Mesenchymal stem cell (in vitro differentiated cells and primary cell): ENCODE measurements at regions not wholly inside any gene's neighbourhood (a gene's known extent, or its start where the extent isn't known, plus 50 kb on each side); places are given as distances from the start of the nearest gene placed in this dataset.

Experiments used
- DNase-seq: peaks from one replicate; pipeline ENCODE4 v3.0.0-alpha.2; 2013
- H2AFZ ChIP-seq: one replicate; pipeline ENCODE4 v1.6.1; 2013; ENCODE audit warnings: low read depth, mild to moderate bottlenecking, control low read depth, inconsistent platforms, low read length, moderate library complexity
- H2AK5ac ChIP-seq: 2 replicates; pipeline ENCODE4 v1.6.1; 2013; ENCODE audit warnings: low read length, moderate library complexity, mild to moderate bottlenecking, inconsistent platforms; ENCODE audit not compliant: severe bottlenecking
- H2BK120ac ChIP-seq: one replicate; pipeline ENCODE4 v1.6.1; 2013; ENCODE audit warnings: low read depth, mild to moderate bottlenecking, inconsistent platforms, low read length, moderate library complexity
- H2BK12ac ChIP-seq, 2 experiments: one replicate each; pipeline ENCODE4 v1.6.1; 2013; ENCODE audit warnings: inconsistent platforms in 2 of 2, low read length in 2 of 2, mild to moderate bottlenecking in 2 of 2, moderate library complexity in 2 of 2, control low read depth in 1 of 2
- H2BK15ac ChIP-seq: one replicate; pipeline ENCODE4 v1.6.1; 2013; ENCODE audit warnings: mild to moderate bottlenecking, low read depth, inconsistent platforms; ENCODE audit not compliant: poor library complexity, severe bottlenecking
- H2BK5ac ChIP-seq: 2 replicates; pipeline ENCODE4 v1.6.1; 2013; ENCODE audit warnings: low read depth, mild to moderate bottlenecking, low read length, control low read depth, inconsistent platforms; ENCODE audit not compliant: poor library complexity, severe bottlenecking
- H3K14ac ChIP-seq, 2 experiments: one replicate each; pipeline ENCODE4 v1.6.1; 2013; ENCODE audit warnings: inconsistent platforms in 2 of 2, low read length in 2 of 2, control low read depth in 1 of 2, mild to moderate bottlenecking in 1 of 2, moderate library complexity in 1 of 2
- H3K18ac ChIP-seq, 2 experiments: one replicate each; pipeline ENCODE4 v1.6.1; 2013; ENCODE audit warnings: inconsistent platforms in 2 of 2, low read length in 2 of 2, control low read depth in 1 of 2, low read depth in 1 of 2, mild to moderate bottlenecking in 1 of 2
- H3K23ac ChIP-seq, 2 experiments: one replicate each; pipeline ENCODE4 v1.6.1; 2013; ENCODE audit warnings: inconsistent platforms in 2 of 2, low read length in 2 of 2, mild to moderate bottlenecking in 2 of 2, moderate library complexity in 2 of 2, control low read depth in 1 of 2
- H3K27ac ChIP-seq: 2 replicates; pipeline ENCODE4 v1.5.1; 2013; ENCODE audit warnings: mild to moderate bottlenecking, moderate library complexity, low read length, control low read depth, inconsistent platforms; ENCODE audit not compliant: poor library complexity, severe bottlenecking
- H3K27me3 ChIP-seq, 2 experiments: 2 replicates each; pipeline versions ENCODE4 v1.6.1 to v1.7.0; 2013; ENCODE audit warnings: low read length in 2 of 2, mild to moderate bottlenecking in 2 of 2, moderate library complexity in 2 of 2, control low read depth in 1 of 2, inconsistent platforms in 1 of 2; ENCODE audit not compliant: control insufficient read depth in 1 of 2, insufficient read depth in 1 of 2
- H3K36me3 ChIP-seq, 2 experiments: 2 replicates each; pipeline versions ENCODE4 v1.6.1 to v1.7.0; 2013; ENCODE audit warnings: low read length in 2 of 2, control low read depth in 1 of 2, inconsistent platforms in 1 of 2, low read depth in 1 of 2, mild to moderate bottlenecking in 1 of 2; ENCODE audit not compliant: insufficient read depth in 2 of 2, control insufficient read depth in 1 of 2
- H3K4ac ChIP-seq, 2 experiments: one replicate each; pipeline ENCODE4 v1.6.1; 2013; ENCODE audit warnings: inconsistent platforms in 2 of 2, low read length in 2 of 2, mild to moderate bottlenecking in 2 of 2, moderate library complexity in 2 of 2, control low read depth in 1 of 2, low read depth in 1 of 2
- H3K4me1 ChIP-seq: 2 replicates; pipeline ENCODE4 v1.6.1; 2013; ENCODE audit warnings: low read depth, low read length, control low read depth; ENCODE audit not compliant: control insufficient read depth, insufficient read depth
- H3K4me2 ChIP-seq: 2 replicates; pipeline ENCODE4 v1.6.1; 2013; ENCODE audit warnings: low read length, mild to moderate bottlenecking, inconsistent platforms; ENCODE audit not compliant: poor library complexity, severe bottlenecking
- H3K4me3 ChIP-seq, 2 experiments: 2 replicates each; pipeline versions ENCODE4 v1.5.1 to v1.7.0; 2013; ENCODE audit warnings: low read length in 2 of 2, mild to moderate bottlenecking in 2 of 2, control low read depth in 1 of 2, low read depth in 1 of 2; ENCODE audit not compliant: insufficient read depth in 1 of 2
- H3K79me1 ChIP-seq: replicated peaks from 2 replicates; pipeline ENCODE4 v1.6.1; 2013; ENCODE audit warnings: mild to moderate bottlenecking, control low read depth, low read length, inconsistent platforms; ENCODE audit not compliant: poor library complexity, severe bottlenecking
- H3K9ac ChIP-seq: 2 replicates; pipeline ENCODE4 v1.7.0; 2013; ENCODE audit warnings: mild to moderate bottlenecking, low read length, moderate library complexity
- H3K9me3 ChIP-seq: 2 replicates; pipeline ENCODE4 v1.7.0; 2013; ENCODE audit warnings: mild to moderate bottlenecking, low read length; ENCODE audit not compliant: control insufficient read depth
- H4K8ac ChIP-seq: one replicate; pipeline ENCODE4 v1.6.1; 2013; ENCODE audit warnings: inconsistent platforms, mild to moderate bottlenecking, low read length, moderate library complexity
- H4K91ac ChIP-seq: one replicate; pipeline ENCODE4 v1.6.1; 2013; ENCODE audit warnings: mild to moderate bottlenecking, low read length, inconsistent platforms
- WGBS: methylation state at CpG from one replicate; pipeline ENCODE4 v1.1.7; 2013; ENCODE audit warnings: mixed read lengths; 5-methylcytosine and 5-hydroxymethylcytosine counted together

DNA sequence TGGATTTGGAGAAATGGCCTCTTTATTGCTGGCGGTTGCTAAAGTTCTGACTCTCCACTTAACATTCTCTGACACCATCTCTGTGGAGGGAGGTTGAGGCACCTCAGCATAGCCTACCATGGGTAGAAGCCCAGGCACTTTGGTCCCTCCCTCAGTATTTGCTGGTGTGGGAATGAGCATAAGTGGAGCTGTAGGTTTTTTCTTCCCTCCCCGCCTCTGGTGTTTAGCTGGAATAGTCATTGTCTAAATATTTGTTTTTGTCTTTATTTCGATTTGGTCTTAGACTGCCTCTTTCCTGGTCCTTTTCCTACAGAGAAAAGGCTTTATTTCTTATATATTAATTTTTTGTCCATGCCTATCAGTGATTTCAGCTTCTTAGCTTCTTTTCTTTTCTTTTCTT, 203.4 kb upstream of the AGR3 start:
- no peak overlapping the region for H2BK120ac ChIP-seq
- peaks cover 4% of the 10 kb centered on the region for H3K9me3 ChIP-seq
- H2BK5ac ChIP-seq = no peak overlapping the region
- H3K23ac ChIP-seq = no peak overlapping the region
- H4K8ac ChIP-seq = no peak overlapping the region
- H4K91ac ChIP-seq = no peak overlapping the region
- H2BK12ac ChIP-seq = peak overlapping the region in 1 of 2 experiments; percentile 6
- no peaks in the 10 kb centered on the region for H3K4me1 ChIP-seq
- H3K36me3 ChIP-seq = no peaks in the 10 kb centered on the region
- no peak for DNase-seq
- no peak overlapping the region for H3K27ac ChIP-seq
- no peak overlapping the region for H3K4me3 ChIP-seq
- H2BK15ac ChIP-seq = no peak overlapping the region
- H3K14ac ChIP-seq = no peak overlapping the region
- 100% methylated on average over 1 of the region's 3 CpGs for WGBS
- no peak overlapping the region for H2AK5ac ChIP-seq
- H3K18ac ChIP-seq = no peak overlapping the region
- H3K9ac ChIP-seq = no peak overlapping the region
- no peaks in the 10 kb centered on the region for H3K79me1 ChIP-seq
- no peak overlapping the region for H3K4me2 ChIP-seq
- no peak overlapping the region for H3K4ac ChIP-seq
- H2AFZ ChIP-seq = no peak overlapping the region
- H3K27me3 ChIP-seq = no peaks in the 10 kb centered on the region

DNA sequence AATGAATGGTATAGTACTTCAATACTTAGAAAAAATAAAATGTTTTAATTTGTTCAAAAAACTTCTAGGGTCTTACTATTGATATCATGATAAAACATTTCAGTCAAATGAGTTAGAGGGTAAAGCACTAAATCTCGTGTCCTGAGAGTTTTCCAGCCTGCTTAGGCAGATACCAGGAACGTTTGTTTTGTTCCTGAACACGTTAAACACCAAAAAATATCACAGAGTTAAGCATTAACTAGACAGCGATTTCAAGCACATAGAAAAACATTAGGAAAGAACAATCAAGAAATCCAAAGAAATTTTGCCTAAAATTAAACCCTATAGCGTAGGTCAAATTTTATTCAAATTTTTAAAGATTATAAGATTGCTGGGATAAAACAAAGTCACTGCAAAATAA, 204.6 kb upstream of the AGR3 start:
- H3K4ac ChIP-seq = no peak overlapping the region
- no peak overlapping the region for H4K8ac ChIP-seq
- H3K79me1 ChIP-seq = no peaks in the 10 kb centered on the region
- no peak overlapping the region for H3K27ac ChIP-seq
- DNase-seq = no peak
- no peak overlapping the region for H3K23ac ChIP-seq
- H3K27me3 ChIP-seq = no peaks in the 10 kb centered on the region
- no peak overlapping the region for H3K18ac ChIP-seq
- 83% methylated on average over 3 of the region's 5 CpGs for WGBS
- H2BK5ac ChIP-seq = no peak overlapping the region
- no peak overlapping the region for H2AK5ac ChIP-seq
- H3K9ac ChIP-seq = no peak overlapping the region
- H3K4me3 ChIP-seq = no peak overlapping the region
- no peak overlapping the region for H4K91ac ChIP-seq
- H3K36me3 ChIP-seq = no peaks in the 10 kb centered on the region
- no peak overlapping the region for H2BK120ac ChIP-seq
- H3K14ac ChIP-seq = no peak overlapping the region
- peaks cover 4% of the 10 kb centered on the region for H3K9me3 ChIP-seq
- no peak overlapping the region for H2AFZ ChIP-seq
- peak overlapping the region; percentile 3 for H3K4me2 ChIP-seq
- H2BK12ac ChIP-seq = no peak overlapping the region
- H3K4me1 ChIP-seq = no peaks in the 10 kb centered on the region
- H2BK15ac ChIP-seq = no peak overlapping the region

DNA sequence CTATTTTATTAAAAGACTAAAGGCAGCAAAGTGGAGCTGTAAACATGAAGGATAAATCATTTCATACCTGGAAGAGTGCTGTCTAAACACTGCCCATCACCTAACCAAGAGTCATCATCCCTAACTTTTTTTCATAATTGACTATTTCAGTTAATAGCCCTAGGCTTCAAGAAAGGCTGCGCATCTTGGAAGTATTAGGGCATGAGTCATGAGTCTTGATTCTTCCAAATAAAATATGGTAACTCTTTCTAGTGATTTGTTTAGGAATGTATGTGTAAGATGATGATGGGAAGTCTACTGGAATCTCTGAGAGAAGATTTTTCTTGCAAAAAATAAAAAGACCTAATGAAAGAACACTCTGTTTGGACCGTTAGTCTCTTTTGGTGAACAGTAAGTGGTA, 207.7 kb upstream of the AHR start:
- Histone ChIP-seq H2BK120ac (no peak overlapping the region), H2AK5ac (no peak overlapping the region), H3K27ac (no peak overlapping the region), H3K14ac (no peak overlapping the region), H3K4me3 (no peak overlapping the region), H3K18ac (no peak overlapping the region), H3K9ac (no peak overlapping the region), H3K9me3 (no peaks in the 10 kb centered on the region), H2BK12ac (no peak overlapping the region), H3K23ac (no peak overlapping the region), H2AFZ (no peak overlapping the region), H4K91ac (no peak overlapping the region), H3K4me1 (no peaks in the 10 kb centered on the region), H3K79me1 (no peaks in the 10 kb centered on the region), H3K27me3 (no peaks in the 10 kb centered on the region), H3K4me2 (no peak overlapping the region), H3K4ac (no peak overlapping the region), H2BK15ac (no peak overlapping the region), H3K36me3 (no peaks in the 10 kb centered on the region), H4K8ac (no peak overlapping the region), H2BK5ac (no peak overlapping the region)
- DNase-seq = no peak
- WGBS = 65% methylated on average over 2 of the region's 2 CpGs

DNA sequence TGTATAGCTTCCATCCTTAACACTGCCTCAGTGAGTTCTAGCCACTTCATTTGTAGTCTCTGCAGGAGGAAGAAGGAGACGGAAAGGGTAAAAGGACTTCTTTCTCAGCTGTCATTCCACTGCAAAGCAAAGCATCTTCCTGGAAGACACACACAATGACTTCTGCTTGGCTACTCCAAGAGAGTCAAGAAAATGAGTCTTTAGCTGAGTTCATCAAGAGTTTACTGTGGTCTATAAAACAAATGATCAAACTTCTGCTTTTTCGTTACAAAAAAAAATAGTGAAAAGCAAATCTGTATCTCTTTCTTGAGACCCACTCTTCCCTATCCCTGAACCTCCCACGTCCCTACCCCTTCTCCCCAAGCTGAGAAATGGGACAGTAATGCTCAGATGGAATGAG, 205.0 kb upstream of the AHR start:
- H4K8ac ChIP-seq = no peak overlapping the region
- DNase-seq = no peak
- H3K4me2 ChIP-seq = no peak overlapping the region
- H3K27ac ChIP-seq = no peak overlapping the region
- H2AK5ac ChIP-seq = no peak overlapping the region
- no peaks in the 10 kb centered on the region for H3K4me1 ChIP-seq
- H4K91ac ChIP-seq = no peak overlapping the region
- no peak overlapping the region for H3K4me3 ChIP-seq
- WGBS = no CpG with 5 or more reads among the region's 3 CpGs
- H3K4ac ChIP-seq = no peak overlapping the region
- H3K27me3 ChIP-seq = no peaks in the 10 kb centered on the region
- H2BK5ac ChIP-seq = no peak overlapping the region
- H3K79me1 ChIP-seq = no peaks in the 10 kb centered on the region
- no peak overlapping the region for H2AFZ ChIP-seq
- H2BK12ac ChIP-seq = no peak overlapping the region
- H3K9ac ChIP-seq = no peak overlapping the region
- no peak overlapping the region for H2BK120ac ChIP-seq
- no peak overlapping the region for H3K14ac ChIP-seq
- no peak overlapping the region for H3K23ac ChIP-seq
- no peak overlapping the region for H3K18ac ChIP-seq
- no peaks in the 10 kb centered on the region for H3K9me3 ChIP-seq
- H3K36me3 ChIP-seq = no peaks in the 10 kb centered on the region
- H2BK15ac ChIP-seq = no peak overlapping the region
